Mesendoderm (in vitro differentiated cells): ENCODE measurements at regions not wholly inside any gene's neighbourhood (a gene's known extent, or its start where the extent isn't known, plus 50 kb on each side); places are given as distances from the start of the nearest gene placed in this dataset.
A peak's percentile ranks its signal among the peaks of the same experiment; 100 is the strongest.

Experiments used
- DNase-seq: peaks from one replicate; pipeline ENCODE4 v3.0.0; 2013
- H2AK5ac ChIP-seq: 2 replicates; pipeline ENCODE4 v1.6.1; 2013; ENCODE audit warnings: low read length, inconsistent platforms
- H2BK120ac ChIP-seq: 2 replicates; pipeline ENCODE4 v1.6.1; 2013; ENCODE audit warnings: low read depth, mild to moderate bottlenecking, low read length, moderate library complexity, mixed read lengths
- H2BK15ac ChIP-seq: replicated peaks from 2 replicates; pipeline ENCODE4 v1.6.1; 2013; ENCODE audit warnings: low read depth, mild to moderate bottlenecking, moderate library complexity
- H2BK5ac ChIP-seq: 2 replicates; pipeline ENCODE4 v1.6.1; 2013; ENCODE audit warnings: low read length, inconsistent platforms
- H3K18ac ChIP-seq: 2 replicates; pipeline ENCODE4 v1.6.1; 2013; ENCODE audit warnings: mild to moderate bottlenecking, low read length, mixed read lengths
- H3K23ac ChIP-seq: one replicate; pipeline ENCODE4 v1.6.1; 2013; ENCODE audit warnings: low read length
- H3K27ac ChIP-seq: 2 replicates; pipeline ENCODE4 v1.5.1; 2013; ENCODE audit warnings: low read depth, mild to moderate bottlenecking, inconsistent platforms, low read length, moderate library complexity
- H3K27me3 ChIP-seq: 2 replicates; pipeline ENCODE4 v1.6.1; 2013; ENCODE audit warnings: low read length, control low read depth, mild to moderate bottlenecking, inconsistent platforms; ENCODE audit not compliant: insufficient read depth, poor library complexity
- H3K36me3 ChIP-seq: 2 replicates; pipeline ENCODE4 v1.6.1; 2013; ENCODE audit warnings: low read length, inconsistent platforms; ENCODE audit not compliant: control insufficient read depth, insufficient read depth
- H3K4ac ChIP-seq: one replicate; pipeline ENCODE4 v1.6.1; 2013; ENCODE audit warnings: low read depth, mild to moderate bottlenecking, low read length, moderate library complexity
- H3K4me1 ChIP-seq: 2 replicates; pipeline ENCODE4 v1.6.1; 2013; ENCODE audit warnings: low read depth, low read length, inconsistent platforms; ENCODE audit not compliant: control insufficient read depth
- H3K4me2 ChIP-seq: 2 replicates; pipeline ENCODE4 v1.6.1; 2013; ENCODE audit warnings: low read length
- H3K4me3 ChIP-seq: 2 replicates; pipeline ENCODE4 v1.5.1; 2013; ENCODE audit warnings: mild to moderate bottlenecking, low read length
- H3K56ac ChIP-seq: one replicate; pipeline ENCODE4 v1.6.1; 2013; ENCODE audit warnings: low read length
- H3K79me1 ChIP-seq: 2 replicates; pipeline ENCODE4 v1.6.1; 2013; ENCODE audit warnings: low read length, inconsistent platforms
- H3K79me2 ChIP-seq: 2 replicates; pipeline ENCODE4 v1.6.1; 2013; ENCODE audit warnings: mild to moderate bottlenecking, low read length; ENCODE audit not compliant: control insufficient read depth, insufficient read depth
- H3K9ac ChIP-seq: 2 replicates; pipeline ENCODE4 v1.6.1; 2013; ENCODE audit warnings: low read length, inconsistent platforms
- H4K5ac ChIP-seq: one replicate; pipeline ENCODE4 v1.6.1; 2013; ENCODE audit warnings: low read length
- H4K8ac ChIP-seq: one replicate; pipeline ENCODE4 v1.6.1; 2013; ENCODE audit warnings: low read depth, mild to moderate bottlenecking, control low read depth, low read length, moderate library complexity
- WGBS: extraction: QIAGEN DNeasy Blood & Tissue Kit; methylation state at CpG from one replicate; pipeline ENCODE4 v1.1.7; 2013; ENCODE audit warnings: low lambda C conversion rate, missing lambda C conversion rate; ENCODE audit not compliant: insufficient coverage; ENCODE audit errors: extremely low coverage; 5-methylcytosine and 5-hydroxymethylcytosine counted together

DNA sequence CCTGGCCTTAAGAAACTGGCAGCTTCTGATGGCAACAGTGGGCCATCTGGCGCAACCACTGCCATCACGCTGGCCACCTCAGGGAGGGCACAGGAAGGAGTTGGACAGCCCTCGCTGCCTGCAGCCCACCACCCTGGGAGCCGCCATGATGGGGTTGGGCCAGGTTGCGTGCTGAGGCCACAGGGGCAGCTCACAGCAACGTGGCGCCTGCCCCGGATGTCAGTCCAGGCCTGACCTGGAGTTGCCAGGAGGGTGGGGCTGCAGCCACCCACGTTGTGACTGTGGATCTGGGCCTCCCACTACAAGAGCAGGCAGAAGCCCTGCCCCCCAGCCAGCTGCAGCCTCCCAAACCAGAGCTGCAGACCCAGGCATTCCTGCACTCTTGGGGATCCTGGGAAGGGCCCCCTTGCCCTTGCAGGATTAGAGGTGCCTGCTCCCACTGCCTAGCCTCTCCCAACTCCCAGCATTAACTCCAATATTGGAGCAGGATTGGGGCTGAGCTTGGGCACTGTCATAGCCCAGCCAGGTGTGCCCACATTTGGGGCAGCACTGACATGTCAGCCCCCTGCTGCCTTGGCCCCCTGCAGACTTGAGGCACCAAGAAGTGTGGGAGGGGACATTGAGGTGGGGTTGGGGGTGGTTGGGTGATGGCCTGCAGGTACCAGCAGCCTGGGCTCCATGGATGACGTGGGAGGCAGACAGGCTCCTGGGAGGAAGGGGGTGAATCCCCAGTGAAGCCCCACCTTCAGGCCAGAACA, 468.9 kb upstream of the CCDC54 start:
- no peaks in the 10 kb centered on the region for H3K27me3 ChIP-seq
- H2BK120ac ChIP-seq, result no peak overlapping the region
- H3K18ac ChIP-seq, result no peak overlapping the region
- no peak overlapping the region for H3K23ac ChIP-seq
- no peak overlapping the region for H2BK15ac ChIP-seq
- H3K4me1 ChIP-seq, result no peaks in the 10 kb centered on the region
- H4K5ac ChIP-seq, result no peak overlapping the region
- H3K9ac ChIP-seq, result no peak overlapping the region
- no peaks in the 10 kb centered on the region for H3K79me2 ChIP-seq
- no peak overlapping the region for H3K4ac ChIP-seq
- no peak overlapping the region for H3K27ac ChIP-seq
- H3K56ac ChIP-seq, result no peak overlapping the region
- no peak overlapping the region for H3K4me2 ChIP-seq
- no peak for DNase-seq
- no CpG with 5 or more reads among the region's 10 CpGs for WGBS
- no peak overlapping the region for H2AK5ac ChIP-seq
- no peak overlapping the region for H2BK5ac ChIP-seq
- no peaks in the 10 kb centered on the region for H3K79me1 ChIP-seq
- no peak overlapping the region for H3K4me3 ChIP-seq
- H3K36me3 ChIP-seq, result no peaks in the 10 kb centered on the region
- H4K8ac ChIP-seq, result no peak overlapping the region

- no peak overlapping the region for H4K8ac ChIP-seq
- H2BK5ac ChIP-seq, result peak overlapping the region; percentile 2
- H4K5ac ChIP-seq, result no peak overlapping the region
- peak; percentile 91 for DNase-seq
- no peaks in the 10 kb centered on the region for H3K79me2 ChIP-seq
- peaks cover 2% of the 10 kb centered on the region for H3K4me1 ChIP-seq
- no peak overlapping the region for H2BK15ac ChIP-seq
- peak overlapping the region; percentile 9 for H3K9ac ChIP-seq
- peak overlapping the region; percentile 9 for H3K18ac ChIP-seq
- WGBS, result no CpG with 5 or more reads among the region's 14 CpGs
- peak overlapping the region; percentile 73 for H3K4ac ChIP-seq
- no peak overlapping the region for H3K23ac ChIP-seq
- H3K79me1 ChIP-seq, result no peaks in the 10 kb centered on the region
- H2AK5ac ChIP-seq, result no peak overlapping the region
- H3K4me3 ChIP-seq, result no peak overlapping the region
- H3K36me3 ChIP-seq, result no peaks in the 10 kb centered on the region
- H3K4me2 ChIP-seq, result no peak overlapping the region
- H3K27me3 ChIP-seq, result no peaks in the 10 kb centered on the region
- H3K56ac ChIP-seq, result peak overlapping the region; percentile 63
- peak overlapping the region; percentile 53 for H3K27ac ChIP-seq
- no peak overlapping the region for H2BK120ac ChIP-seq
Measured at GRCh38 chr3:106913111-106913698, 464.0 kb upstream of the CCDC54 start.

DNA sequence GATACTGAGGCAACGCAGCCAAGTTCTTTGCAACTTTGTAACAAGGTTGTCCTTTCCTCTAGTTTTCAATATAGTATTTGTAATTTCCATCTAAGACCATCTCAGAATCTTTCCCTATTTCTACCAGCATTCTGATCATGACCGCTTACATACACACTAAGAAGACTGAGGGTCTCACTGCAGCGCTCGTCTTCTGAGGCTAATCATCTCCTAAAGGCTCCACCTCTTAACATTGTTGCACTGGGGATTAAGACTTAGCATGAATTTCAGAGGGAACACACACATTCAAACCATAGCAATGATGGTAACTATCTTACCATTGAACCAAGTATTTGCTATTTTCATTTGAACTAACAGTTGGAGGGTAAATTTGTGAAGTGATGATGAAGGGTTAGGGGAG, 463.3 kb upstream of the CCDC54 start:
- DNase-seq, result peak; percentile 30
- peak overlapping the region; percentile 92 for H3K18ac ChIP-seq
- H3K23ac ChIP-seq, result no peak overlapping the region
- no peaks in the 10 kb centered on the region for H3K79me1 ChIP-seq
- H3K4ac ChIP-seq, result peak overlapping the region; percentile 70
- peaks cover 2% of the 10 kb centered on the region for H3K4me1 ChIP-seq
- H3K36me3 ChIP-seq, result no peaks in the 10 kb centered on the region
- no peak overlapping the region for H3K9ac ChIP-seq
- no peak overlapping the region for H3K4me3 ChIP-seq
- peak overlapping the region; percentile 73 for H2BK120ac ChIP-seq
- H2BK15ac ChIP-seq, result no peak overlapping the region
- H4K8ac ChIP-seq, result no peak overlapping the region
- H3K79me2 ChIP-seq, result no peaks in the 10 kb centered on the region
- peak overlapping the region; percentile 74 for H2BK5ac ChIP-seq
- H2AK5ac ChIP-seq, result no peak overlapping the region
- no peak overlapping the region for H3K4me2 ChIP-seq
- WGBS, result no CpG with 5 or more reads among the region's 4 CpGs
- no peaks in the 10 kb centered on the region for H3K27me3 ChIP-seq
- H3K27ac ChIP-seq, result peak overlapping the region; percentile 92
- H4K5ac ChIP-seq, result no peak overlapping the region
- H3K56ac ChIP-seq, result no peak overlapping the region

GRCh38 chr3:106920609-106921008, 456.6 kb upstream of the CCDC54 start:
- Histone ChIP-seq H3K18ac (no peak overlapping the region), H3K79me2 (no peaks in the 10 kb centered on the region), H3K9ac (no peak overlapping the region), H4K5ac (no peak overlapping the region), H3K4me2 (no peak overlapping the region), H4K8ac (no peak overlapping the region), H2BK15ac (no peak overlapping the region), H3K23ac (no peak overlapping the region), H2BK5ac (no peak overlapping the region), H3K79me1 (no peaks in the 10 kb centered on the region), H3K27ac (no peak overlapping the region), H3K4me1 (no peaks in the 10 kb centered on the region), H2AK5ac (no peak overlapping the region), H3K4ac (no peak overlapping the region), H3K36me3 (no peaks in the 10 kb centered on the region), H2BK120ac (no peak overlapping the region), H3K27me3 (no peaks in the 10 kb centered on the region), H3K56ac (no peak overlapping the region), H3K4me3 (no peak overlapping the region)
- no CpG with 5 or more reads among the region's 3 CpGs for WGBS
- no peak for DNase-seq

DNA sequence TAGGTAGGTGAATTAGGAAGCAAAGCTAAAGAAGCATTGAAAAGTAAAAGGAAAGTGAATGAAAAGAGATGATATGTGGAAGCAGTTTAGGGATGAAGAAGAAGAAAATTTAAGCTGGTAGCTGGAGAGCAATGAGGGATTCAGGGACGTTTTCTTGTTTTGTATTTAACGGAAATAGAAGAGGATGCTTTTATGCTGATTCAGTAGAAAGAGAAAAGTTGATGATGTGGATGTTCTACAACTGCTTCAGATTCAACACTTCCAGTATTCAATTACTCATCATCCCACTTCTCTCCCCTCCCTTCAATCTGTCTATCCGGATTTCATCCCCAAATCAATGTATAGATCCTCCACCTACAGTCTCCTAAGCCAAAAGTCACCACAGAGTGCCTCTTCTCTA, 448.2 kb upstream of the CCDC54 start:
- Histone ChIP-seq H3K79me2 (no peaks in the 10 kb centered on the region), H4K8ac (no peak overlapping the region), H3K9ac (no peak overlapping the region), H2AK5ac (peak overlapping the region; percentile 74), H3K79me1 (no peaks in the 10 kb centered on the region), H3K27me3 (no peaks in the 10 kb centered on the region), H2BK120ac (no peak overlapping the region), H2BK15ac (peak overlapping the region; percentile 57), H3K27ac (no peak overlapping the region), H3K56ac (no peak overlapping the region), H3K4me3 (no peak overlapping the region), H3K4ac (no peak overlapping the region), H3K23ac (no peak overlapping the region), H4K5ac (no peak overlapping the region), H3K4me2 (no peak overlapping the region), H2BK5ac (no peak overlapping the region), H3K36me3 (no peaks in the 10 kb centered on the region), H3K4me1 (no peaks in the 10 kb centered on the region), H3K18ac (no peak overlapping the region)
- no peak for DNase-seq
- WGBS, result 100% methylated on average over 2 of the region's 3 CpGs
